ENCODE measurements at regions not wholly inside any gene's neighbourhood (a gene's known extent, or its start where the extent isn't known, plus 50 kb on each side); places are given as distances from the start of the nearest gene placed in this dataset.

GRCh38 chr10:117868151-117868550 is 178.6 kb downstream of the RAB11FIP2 start:
- DNase-seq (ENCODE audit: low spot score) = no peak

DNA sequence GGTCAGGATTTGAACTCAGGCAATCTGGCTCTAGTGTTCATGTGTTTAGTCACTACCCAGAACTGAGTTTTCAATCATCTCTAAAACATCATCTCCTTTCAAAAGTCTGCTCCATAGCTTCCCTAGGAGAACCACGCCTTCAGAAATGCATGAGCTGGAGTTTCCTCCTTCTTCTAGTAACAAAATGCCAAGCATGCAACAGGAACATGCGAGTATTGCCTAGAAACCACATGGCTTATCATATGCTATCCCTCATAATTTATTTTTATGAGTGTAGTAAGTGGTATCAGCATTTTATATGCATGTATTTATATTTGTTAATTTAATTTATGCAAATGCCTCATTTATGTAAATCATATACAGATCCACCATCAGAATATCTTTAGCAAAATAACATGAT is 170.9 kb downstream of the RAB11FIP2 start:
- no peak for DNase-seq (ENCODE audit: low spot score)

DNA sequence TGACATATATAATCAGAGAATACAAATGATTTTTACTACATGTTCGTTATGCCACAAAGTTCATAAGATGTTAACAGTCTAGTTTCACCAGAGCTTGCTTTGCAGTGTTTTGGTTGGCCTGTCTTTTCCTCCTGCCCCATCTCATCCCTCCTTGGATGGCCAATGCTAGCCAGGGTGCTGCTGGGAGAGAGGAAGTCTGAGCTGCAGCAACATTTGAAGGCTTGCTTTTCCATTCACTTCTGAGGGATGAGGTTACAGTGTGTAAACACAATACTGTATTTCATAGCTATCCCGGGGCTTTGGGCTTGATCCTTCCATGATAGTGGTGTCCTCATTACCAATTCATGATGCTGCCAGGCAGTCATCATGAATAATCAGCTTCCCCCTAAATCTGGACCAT is 170.5 kb downstream of the RAB11FIP2 start:
- no peak for DNase-seq (ENCODE audit: low spot score)

DNA sequence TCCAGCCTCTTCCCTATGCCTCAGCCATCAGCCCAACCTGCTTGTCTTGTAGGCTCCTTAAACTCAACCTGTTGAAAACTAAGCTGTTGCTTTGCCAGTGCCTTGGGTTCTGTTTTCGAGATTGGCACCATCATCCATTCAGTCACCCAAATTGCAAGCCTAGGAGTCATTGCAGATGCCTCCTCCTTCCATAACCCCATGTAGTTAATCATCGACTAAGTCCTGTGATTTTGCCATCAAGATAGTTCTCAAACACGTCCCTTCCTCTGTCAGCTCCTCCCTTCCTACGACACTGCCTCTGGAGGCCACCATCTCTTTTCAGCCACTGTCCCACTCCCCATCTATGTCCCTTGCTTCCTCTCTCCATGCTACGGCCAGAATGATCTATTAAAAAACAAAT is 168.1 kb downstream of the RAB11FIP2 start:
- DNase-seq (ENCODE audit: low spot score) = no peak

DNA sequence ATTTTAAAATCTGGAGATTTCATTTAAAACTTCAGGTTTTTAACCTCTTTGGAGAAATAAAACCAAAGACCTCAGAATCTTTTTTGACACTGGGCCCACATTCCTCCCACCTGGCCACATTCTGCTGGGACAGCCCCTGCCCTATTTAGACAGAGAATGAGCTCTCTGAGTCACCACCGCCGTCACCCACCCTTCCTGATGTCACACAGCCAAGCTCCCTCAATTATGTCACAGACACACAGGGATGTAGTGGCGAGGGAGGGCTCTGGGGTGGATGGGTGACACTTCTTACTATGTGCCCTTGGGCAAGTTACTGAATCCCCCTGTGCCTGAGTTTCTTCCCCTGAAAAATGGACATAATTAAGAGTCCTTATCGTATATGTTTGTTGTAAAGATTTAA is 162.6 kb downstream of the RAB11FIP2 start:
- DNase-seq (ENCODE audit: low spot score) = no peak

GRCh38 chr10:117884592-117884991 is 162.1 kb downstream of the RAB11FIP2 start:
- no peak for DNase-seq (ENCODE audit: low spot score)

GRCh38 chr10:117885206-117885829 is 161.4 kb downstream of the RAB11FIP2 start:
- DNase-seq (ENCODE audit: low spot score) = no peak

DNA sequence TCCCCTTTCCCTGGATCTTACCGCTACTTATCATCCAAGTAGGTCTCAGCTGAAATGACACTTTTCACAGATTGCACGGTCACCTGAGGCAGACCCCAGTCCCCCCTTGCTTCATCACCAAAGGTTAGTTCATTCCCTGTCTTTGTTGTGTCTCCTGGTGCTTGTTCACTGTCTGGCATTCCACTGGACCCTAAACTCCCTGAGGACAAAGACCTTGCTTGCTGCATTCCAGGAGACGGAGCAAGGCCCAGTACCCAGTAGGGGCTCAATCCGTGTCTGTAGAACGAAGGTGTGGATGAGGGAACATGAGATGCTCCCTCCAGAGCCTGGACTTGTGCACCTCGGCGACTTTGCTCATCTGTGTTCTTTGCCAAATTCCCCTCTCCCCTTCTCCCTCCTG is 160.0 kb downstream of the RAB11FIP2 start:
- DNase-seq (ENCODE audit: low spot score) = no peak

GRCh38 chr10:117889664-117890063 is 157.1 kb downstream of the RAB11FIP2 start:
- DNase-seq (ENCODE audit: low spot score) = no peak

GRCh38 chr10:117892681-117893220 is 154.0 kb downstream of the RAB11FIP2 start:
- DNase-seq (ENCODE audit: low spot score) = no peak

DNA sequence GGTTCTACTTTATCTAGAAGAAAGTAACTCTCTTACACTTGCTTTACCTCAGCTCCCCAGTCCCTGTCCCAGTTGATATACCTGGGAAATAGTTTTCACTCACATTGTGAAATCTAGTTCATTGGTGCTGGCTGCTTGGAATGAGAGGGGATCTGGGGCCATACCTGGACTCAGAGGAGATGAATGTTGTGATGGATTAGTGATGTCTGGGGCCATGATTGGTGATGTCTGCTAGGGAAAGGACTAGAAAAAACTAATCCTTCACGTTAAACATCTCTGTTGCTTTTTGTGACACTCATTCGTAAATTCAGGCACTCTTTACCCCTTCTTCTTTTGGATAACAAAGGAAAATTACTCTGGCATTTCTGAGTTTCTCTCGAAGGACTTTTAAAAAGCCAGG is 152.4 kb downstream of the RAB11FIP2 start:
- no peak for DNase-seq (ENCODE audit: low spot score)

GRCh38 chr10:117896517-117896916 is 150.2 kb downstream of the RAB11FIP2 start:
- no peak for DNase-seq (ENCODE audit: low spot score)

DNA sequence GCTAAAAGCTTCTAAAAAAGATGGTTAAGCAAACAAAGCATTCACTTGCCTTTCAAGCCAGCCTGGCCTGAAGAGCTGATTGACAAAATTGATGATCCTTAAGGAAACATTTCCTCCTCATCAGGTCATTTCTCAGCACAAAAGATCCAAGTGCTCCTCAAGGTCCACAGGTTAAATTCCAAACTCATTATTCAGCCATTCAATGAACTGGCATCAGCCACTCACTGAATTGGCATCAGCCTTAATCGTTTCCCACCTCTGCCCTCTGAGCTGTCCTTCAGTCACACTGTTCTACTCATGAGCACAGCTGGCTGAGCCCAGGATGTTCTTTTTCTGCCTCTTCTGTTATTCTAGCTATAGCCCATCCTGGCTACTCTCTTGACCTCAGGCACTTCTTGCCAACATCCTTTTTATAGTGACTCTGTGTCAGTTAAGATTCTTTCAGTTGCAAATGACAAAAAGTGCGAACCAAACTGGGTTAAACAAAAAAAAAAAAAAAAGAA is 147.5 kb downstream of the RAB11FIP2 start:
- DNase-seq (ENCODE audit: low spot score) = no peak

DNA sequence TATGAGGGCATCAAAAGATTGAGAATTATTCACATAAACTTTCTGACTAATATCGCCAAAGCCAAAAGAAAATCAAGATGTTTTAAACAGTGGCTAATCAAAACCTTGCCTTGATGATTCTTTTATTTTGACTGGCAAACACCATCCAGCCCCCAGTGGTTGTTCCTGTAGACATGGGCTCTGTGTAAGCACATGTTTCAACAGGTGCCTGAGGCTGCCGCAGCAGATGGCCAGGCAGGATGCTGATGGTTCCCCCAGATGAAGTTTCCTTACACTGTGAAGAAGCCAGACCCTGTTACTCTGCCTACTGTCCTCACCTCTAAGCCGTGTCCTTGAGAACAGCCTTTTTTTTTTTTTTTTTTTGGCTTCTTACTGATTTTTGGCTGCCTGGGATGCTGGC is 146.5 kb downstream of the RAB11FIP2 start:
- DNase-seq (ENCODE audit: low spot score) = no peak

- DNase-seq (ENCODE audit: low spot score) = no peak
These were observed 142.9 kb downstream of the RAB11FIP2 start for GRCh38 chr10:117903854-117904253.

- no peak for DNase-seq (ENCODE audit: low spot score)
These were observed 141.3 kb downstream of the RAB11FIP2 start for GRCh38 chr10:117905404-117905803.

GRCh38 chr10:117911684-117912083 is 135.1 kb downstream of the RAB11FIP2 start:
- no peak for DNase-seq (ENCODE audit: low spot score)

- DNase-seq (ENCODE audit: low spot score) = no peak
These were observed 132.4 kb downstream of the RAB11FIP2 start for GRCh38 chr10:117914334-117914733.

DNA sequence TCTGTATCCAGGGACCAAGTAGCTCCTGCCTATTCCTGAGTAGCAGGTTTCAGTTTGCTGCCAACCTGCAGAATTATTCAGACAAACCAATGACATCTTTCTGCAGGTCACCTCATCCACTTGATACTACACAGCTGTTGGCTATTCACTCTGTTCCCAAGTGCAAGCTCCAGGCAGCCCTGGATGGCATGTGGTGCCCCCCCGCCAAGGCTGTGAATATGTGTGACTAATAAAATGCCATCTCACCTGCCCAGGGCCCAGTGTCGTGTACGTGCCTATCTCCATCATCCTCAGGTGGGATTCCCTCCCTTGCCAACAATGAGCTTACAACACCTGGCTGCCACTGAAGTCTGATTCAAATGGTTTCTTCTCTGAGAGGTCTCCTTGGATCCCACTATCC is 125.8 kb downstream of the RAB11FIP2 start:
- no peak for DNase-seq (ENCODE audit: low spot score)

GRCh38 chr10:117921421-117921820 is 125.3 kb downstream of the RAB11FIP2 start:
- DNase-seq (ENCODE audit: low spot score) = no peak

DNA sequence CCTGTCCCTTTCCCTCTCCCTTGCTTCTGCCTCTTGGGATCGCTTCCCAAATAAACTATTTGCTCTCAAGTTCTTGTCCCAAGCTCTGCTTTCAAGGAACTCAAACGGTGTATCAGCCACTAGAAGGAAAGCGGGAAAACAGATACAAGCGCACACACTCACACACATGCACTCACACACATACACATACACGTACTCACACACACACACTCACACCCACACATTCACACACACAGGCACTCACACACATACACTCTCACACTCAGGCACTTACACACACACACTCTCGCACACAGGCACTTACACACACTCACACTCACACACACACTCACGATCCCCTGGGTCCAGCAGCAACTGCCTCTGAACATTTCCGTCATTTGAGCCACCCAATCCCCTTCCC is 121.9 kb downstream of the RAB11FIP2 start:
- no peak for DNase-seq (ENCODE audit: low spot score)

DNA sequence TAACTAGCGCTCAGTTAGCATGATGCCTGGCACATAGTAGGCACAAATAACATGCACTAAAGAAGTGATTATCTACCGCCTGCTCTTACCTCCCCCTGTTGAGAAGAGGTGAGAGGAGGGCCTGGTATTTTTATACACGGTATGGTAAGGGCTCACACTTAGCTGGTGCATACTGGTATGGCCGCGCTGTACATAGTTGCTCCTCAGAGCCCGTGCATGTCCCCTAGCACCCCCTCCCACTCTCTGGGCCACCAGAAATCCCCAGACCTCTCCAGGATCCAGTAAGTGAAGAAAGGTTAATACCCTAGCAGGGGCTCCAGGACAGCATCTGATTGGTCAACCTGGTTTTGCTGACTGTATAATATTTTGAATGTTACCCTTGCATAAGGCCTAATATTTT is 121.4 kb downstream of the RAB11FIP2 start:
- no peak for DNase-seq (ENCODE audit: low spot score)

- DNase-seq (ENCODE audit: low spot score) = no peak
These were observed 120.2 kb downstream of the RAB11FIP2 start for GRCh38 chr10:117926491-117926890.

- no peak for DNase-seq (ENCODE audit: low spot score)
These were observed 119.4 kb downstream of the RAB11FIP2 start for GRCh38 chr10:117927332-117927731.

Measured in mucosa of gallbladder (tissue), 1 donor.